Trophoblast cell (in vitro differentiated cells and primary cell): ENCODE measurements at regions not wholly inside any gene's neighbourhood (a gene's known extent, or its start where the extent isn't known, plus 50 kb on each side); places are given as distances from the start of the nearest gene placed in this dataset.
"Not testable (repeated sequence)": the region's sequence is repeated elsewhere in the genome, so short reads cannot be mapped to it uniquely, and the experiment has no call there.

Source experiments
- DNase-seq, 2 donors: peaks; one replicate each; pipeline ENCODE4 v3.0.0-alpha.2; 2016
- H2AFZ ChIP-seq: 2 replicates; pipeline ENCODE4 v1.6.1; 2013; ENCODE audit warnings: low read length, moderate library complexity, mild to moderate bottlenecking; ENCODE audit not compliant: insufficient read depth, poor library complexity
- H2AK5ac ChIP-seq: 2 replicates; pipeline ENCODE4 v1.6.1; 2013; ENCODE audit warnings: mild to moderate bottlenecking, low read length
- H2BK120ac ChIP-seq: 2 replicates; pipeline ENCODE4 v1.6.1; 2013; ENCODE audit warnings: low read length, mild to moderate bottlenecking, moderate library complexity; ENCODE audit not compliant: insufficient read depth, poor library complexity
- H2BK12ac ChIP-seq: 2 replicates; pipeline ENCODE4 v1.6.1; 2013; ENCODE audit warnings: mild to moderate bottlenecking, low read length, moderate library complexity
- H2BK5ac ChIP-seq: 2 replicates; pipeline ENCODE4 v1.6.1; 2013; ENCODE audit warnings: low read length, low read depth, moderate library complexity, mild to moderate bottlenecking; ENCODE audit not compliant: poor library complexity
- H3K14ac ChIP-seq: 2 replicates; pipeline ENCODE4 v1.6.1; 2013; ENCODE audit warnings: mild to moderate bottlenecking, low read length
- H3K18ac ChIP-seq: 2 replicates; pipeline ENCODE4 v1.6.1; 2013; ENCODE audit warnings: mild to moderate bottlenecking, low read length
- H3K23ac ChIP-seq: 2 replicates; pipeline ENCODE4 v1.6.1; 2013; ENCODE audit warnings: low read length
- H3K27ac ChIP-seq: 2 replicates; pipeline ENCODE4 v1.5.1; 2013; ENCODE audit warnings: low read depth, mild to moderate bottlenecking, inconsistent platforms, low read length, moderate library complexity
- H3K27me3 ChIP-seq: 2 replicates; pipeline ENCODE4 v1.6.1; 2013; ENCODE audit warnings: inconsistent platforms, mild to moderate bottlenecking, low read length, moderate library complexity; ENCODE audit not compliant: insufficient read depth
- H3K36me3 ChIP-seq, 2 experiments: 1 replicate in 1 of 2; 2 replicates in 1 of 2; pipeline ENCODE4 v1.6.1; 2013; ENCODE audit warnings: low read length in 2 of 2, mild to moderate bottlenecking in 2 of 2, moderate library complexity in 1 of 2; ENCODE audit not compliant: insufficient read depth in 2 of 2, control insufficient read depth in 1 of 2
- H3K4ac ChIP-seq: 2 replicates; pipeline ENCODE4 v1.6.1; 2013; ENCODE audit warnings: low read depth, mild to moderate bottlenecking, low read length, moderate library complexity
- H3K4me1 ChIP-seq, 2 experiments: 1 replicate in 1 of 2; 2 replicates in 1 of 2; pipeline ENCODE4 v1.6.1; 2013; ENCODE audit warnings: low read length in 2 of 2, mild to moderate bottlenecking in 2 of 2, moderate library complexity in 1 of 2; ENCODE audit not compliant: insufficient read depth in 2 of 2, control insufficient read depth in 1 of 2
- H3K4me2 ChIP-seq: 2 replicates; pipeline ENCODE4 v1.6.1; 2013; ENCODE audit warnings: inconsistent platforms, mild to moderate bottlenecking, low read length, moderate library complexity
- H3K4me3 ChIP-seq: 2 replicates; pipeline ENCODE4 v1.5.1; 2013; ENCODE audit warnings: mild to moderate bottlenecking, low read depth, low read length, inconsistent platforms
- H3K79me1 ChIP-seq: one replicate; pipeline ENCODE4 v1.6.1; 2013; ENCODE audit warnings: low read length
- H3K79me2 ChIP-seq: 2 replicates; pipeline ENCODE4 v1.6.1; 2013; ENCODE audit warnings: low read length, mild to moderate bottlenecking; ENCODE audit not compliant: control insufficient read depth, insufficient read depth, poor library complexity
- H3K9ac ChIP-seq: 2 replicates; pipeline ENCODE4 v1.6.1; 2013; ENCODE audit warnings: mild to moderate bottlenecking, low read length
- H3K9me3 ChIP-seq: 2 replicates; pipeline ENCODE4 v1.6.1; 2013; ENCODE audit warnings: low read depth, mild to moderate bottlenecking, control low read depth, inconsistent platforms, low read length; ENCODE audit not compliant: insufficient read depth
- H4K12ac ChIP-seq: 2 replicates; pipeline ENCODE4 v1.6.1; 2013; ENCODE audit warnings: low read depth, mild to moderate bottlenecking, low read length, moderate library complexity
- H4K8ac ChIP-seq: 2 replicates; pipeline ENCODE4 v1.6.1; 2013; ENCODE audit warnings: low read depth, mild to moderate bottlenecking, low read length, moderate library complexity
- H4K91ac ChIP-seq: one replicate; pipeline ENCODE4 v1.6.1; 2013; ENCODE audit warnings: low read depth, mild to moderate bottlenecking, low read length, moderate library complexity
- WGBS: extraction: QIAGEN DNeasy Blood & Tissue Kit; methylation state at CpG from one replicate; pipeline ENCODE4 v1.1.7; 2013; ENCODE audit warnings: missing lambda C conversion rate; ENCODE audit not compliant: insufficient read length, insufficient coverage; ENCODE audit errors: extremely low coverage; 5-methylcytosine and 5-hydroxymethylcytosine counted together

DNA sequence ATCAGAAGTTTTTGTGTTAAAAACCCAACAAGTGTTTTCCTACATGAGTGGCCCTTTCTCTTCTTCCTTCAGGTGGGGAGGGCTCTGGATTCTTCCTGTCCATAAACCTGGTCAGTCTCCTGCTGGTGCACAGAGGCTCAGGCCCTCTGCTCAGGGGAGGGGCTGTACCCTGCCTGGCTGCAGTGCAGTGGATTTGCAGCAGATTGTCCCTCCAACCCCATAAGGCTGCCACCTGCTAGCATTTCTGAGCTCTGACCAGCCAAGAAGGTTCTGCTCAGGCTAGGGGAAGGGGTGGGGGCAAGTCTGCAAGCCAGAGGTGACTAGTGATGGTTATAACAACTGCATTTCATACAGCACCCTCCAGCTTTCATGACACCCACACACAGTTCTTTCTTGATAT is 333.7 kb upstream of the FRG2C start:
- not testable (repeated sequence) for H2BK120ac ChIP-seq, H2BK12ac ChIP-seq, H3K27ac ChIP-seq, H3K4me1 ChIP-seq, H3K79me1 ChIP-seq, H3K4ac ChIP-seq, H3K14ac ChIP-seq, H3K79me2 ChIP-seq, H3K9ac ChIP-seq, H3K36me3 ChIP-seq, H3K23ac ChIP-seq, H3K9me3 ChIP-seq, H3K4me2 ChIP-seq, H4K91ac ChIP-seq, DNase-seq, H2AFZ ChIP-seq, H3K4me3 ChIP-seq, H2AK5ac ChIP-seq, H2BK5ac ChIP-seq, H3K18ac ChIP-seq, H3K27me3 ChIP-seq, H4K12ac ChIP-seq, H4K8ac ChIP-seq

DNA sequence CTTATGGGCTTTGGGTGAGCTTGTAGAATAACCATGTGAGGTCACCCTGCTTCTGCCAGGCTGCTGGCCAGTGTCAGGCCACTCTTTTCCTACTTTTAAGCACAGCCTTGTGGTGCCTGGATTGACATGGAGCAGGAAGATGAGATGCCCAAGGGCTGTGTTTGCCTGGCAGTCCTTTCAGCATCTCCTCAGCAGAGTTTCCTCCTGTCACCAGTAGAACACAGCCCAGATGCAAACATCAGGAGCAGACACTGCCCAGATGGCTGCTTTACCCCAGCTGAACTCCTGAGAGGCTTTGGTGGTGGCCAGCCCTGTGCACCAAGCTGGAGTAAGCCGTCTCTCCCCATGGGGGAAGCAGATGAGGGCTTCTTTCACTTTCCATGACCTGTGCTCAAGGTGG is 332.0 kb upstream of the FRG2C start:
- H4K91ac ChIP-seq, H3K9me3 ChIP-seq, H3K4ac ChIP-seq, H3K9ac ChIP-seq, H3K18ac ChIP-seq, H2BK5ac ChIP-seq, H3K36me3 ChIP-seq, H3K14ac ChIP-seq, H2AFZ ChIP-seq, H3K4me3 ChIP-seq, H3K4me2 ChIP-seq, H2BK120ac ChIP-seq, H3K27me3 ChIP-seq, H4K12ac ChIP-seq, H3K4me1 ChIP-seq, H2AK5ac ChIP-seq, DNase-seq, H3K79me2 ChIP-seq, H4K8ac ChIP-seq, H3K27ac ChIP-seq, H3K79me1 ChIP-seq, H2BK12ac ChIP-seq, H3K23ac ChIP-seq: not testable (repeated sequence)
- WGBS: no CpG with 5 or more reads among the region's 1 CpG

DNA sequence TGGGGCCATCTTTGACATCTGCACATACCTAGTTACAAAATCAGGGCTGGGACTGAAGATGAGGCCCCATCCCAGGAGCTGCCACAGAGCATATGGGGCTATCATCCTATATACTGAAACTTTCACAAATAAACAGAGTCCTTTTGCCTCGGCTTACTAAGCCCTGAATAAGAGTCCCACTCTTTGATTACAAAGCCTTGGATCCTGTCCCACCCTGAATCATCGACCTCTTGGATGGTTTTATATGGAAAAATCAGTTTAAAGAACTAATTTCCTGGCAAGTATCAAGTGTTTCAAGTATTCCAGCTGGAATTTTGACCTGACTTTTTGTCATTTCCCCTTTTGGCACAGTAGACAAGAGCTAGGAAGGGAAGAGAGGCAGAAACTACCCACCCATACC is 331.3 kb upstream of the FRG2C start:
- H3K79me2 ChIP-seq: no peaks in the 10 kb centered on the region
- H2BK120ac ChIP-seq: no peak overlapping the region
- WGBS: no CpG with 5 or more reads among the region's 2 CpGs
- H3K4me2 ChIP-seq: no peak overlapping the region
- no peak overlapping the region for H3K4ac ChIP-seq
- no peaks in the 10 kb centered on the region for H3K4me1 ChIP-seq
- H2AFZ ChIP-seq: no peak overlapping the region
- H3K14ac ChIP-seq: no peak overlapping the region
- no peak overlapping the region for H2BK5ac ChIP-seq
- H3K18ac ChIP-seq: no peak overlapping the region
- no peaks in the 10 kb centered on the region for H3K9me3 ChIP-seq
- H2BK12ac ChIP-seq: no peak overlapping the region
- H2AK5ac ChIP-seq: no peak overlapping the region
- H3K27ac ChIP-seq: no peak overlapping the region
- no peak for DNase-seq
- H4K91ac ChIP-seq: no peak overlapping the region
- no peak overlapping the region for H3K9ac ChIP-seq
- H3K27me3 ChIP-seq: no peaks in the 10 kb centered on the region
- no peak overlapping the region for H4K8ac ChIP-seq
- H3K79me1 ChIP-seq: no peaks in the 10 kb centered on the region
- no peak overlapping the region for H4K12ac ChIP-seq
- no peak overlapping the region for H3K4me3 ChIP-seq
- no peak overlapping the region for H3K23ac ChIP-seq
- no peaks in the 10 kb centered on the region for H3K36me3 ChIP-seq

DNA sequence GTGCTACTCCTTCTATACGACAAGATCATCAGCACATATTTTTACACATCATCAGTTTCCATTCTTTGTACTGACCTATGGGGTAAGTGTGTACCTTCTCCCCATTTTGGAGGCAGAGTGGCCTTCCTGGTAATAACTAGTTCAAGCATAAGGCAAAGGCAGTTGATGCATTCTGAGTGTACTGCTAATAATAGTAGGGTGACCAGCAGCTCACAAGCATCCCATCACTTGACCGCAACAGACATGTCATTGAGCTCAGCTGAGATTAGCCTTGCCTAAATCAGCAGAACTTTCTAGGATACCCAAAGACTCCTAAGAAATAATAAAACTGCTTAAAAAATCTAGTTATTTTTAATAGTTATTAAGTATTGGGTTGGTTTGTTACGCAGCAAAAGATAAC is 329.8 kb upstream of the FRG2C start:
- no peak overlapping the region for H3K14ac ChIP-seq
- no peak overlapping the region for H2BK5ac ChIP-seq
- H3K23ac ChIP-seq: no peak overlapping the region
- H3K9me3 ChIP-seq: no peaks in the 10 kb centered on the region
- H3K27ac ChIP-seq: no peak overlapping the region
- H2AK5ac ChIP-seq: no peak overlapping the region
- no peak overlapping the region for H3K18ac ChIP-seq
- no peak overlapping the region for H4K12ac ChIP-seq
- no peak for DNase-seq
- no peaks in the 10 kb centered on the region for H3K4me1 ChIP-seq
- no peak overlapping the region for H3K4me2 ChIP-seq
- WGBS: no CpG with 5 or more reads among the region's 3 CpGs
- H2BK120ac ChIP-seq: no peak overlapping the region
- no peak overlapping the region for H4K91ac ChIP-seq
- no peak overlapping the region for H2BK12ac ChIP-seq
- H2AFZ ChIP-seq: no peak overlapping the region
- H3K4ac ChIP-seq: no peak overlapping the region
- H3K79me1 ChIP-seq: no peaks in the 10 kb centered on the region
- H3K79me2 ChIP-seq: no peaks in the 10 kb centered on the region
- no peaks in the 10 kb centered on the region for H3K27me3 ChIP-seq
- no peak overlapping the region for H4K8ac ChIP-seq
- no peak overlapping the region for H3K4me3 ChIP-seq
- H3K36me3 ChIP-seq: no peaks in the 10 kb centered on the region
- H3K9ac ChIP-seq: no peak overlapping the region
